T-helper 1 cell treated with Interleukin-12 subunit alpha and Interleukin-12 subunit beta and Interleukin-4 antibody, amounts not matched to agents 30 ng/mL and 1 ng/mL, for 36 hours (primary cell): ENCODE measurements at regions not wholly inside any gene's neighbourhood (a gene's known extent, or its start where the extent isn't known, plus 50 kb on each side); places are given as distances from the start of the nearest gene placed in this dataset.

Experiments used
- intact Hi-C: fragments of 100-400 bp; cut with micrococcal nuclease; formaldehyde crosslinking; loops from one replicate; pipeline ENCODE4 v1.15.1; 2024

DNA sequence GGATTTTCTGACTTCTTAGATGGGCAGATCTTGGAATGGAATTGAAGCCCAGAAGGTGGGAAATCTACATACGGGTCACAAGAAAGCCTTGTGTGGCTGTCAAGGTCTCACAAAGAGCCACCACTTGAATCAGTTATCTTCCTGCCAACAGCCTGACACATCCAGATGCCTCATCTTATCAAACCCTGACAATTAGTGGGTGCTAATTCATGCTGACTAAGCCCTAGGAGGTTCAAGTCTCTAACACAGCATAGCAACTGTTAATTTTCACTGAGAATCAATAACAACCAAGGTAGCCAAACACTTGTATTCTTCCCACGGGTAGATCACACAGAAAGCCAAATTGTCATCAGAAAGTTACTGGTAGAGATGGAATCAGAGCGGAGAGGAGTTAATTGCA lies 222.2 kb downstream of the TMEM167A start:
- intact Hi-C loops: no loop called here

DNA sequence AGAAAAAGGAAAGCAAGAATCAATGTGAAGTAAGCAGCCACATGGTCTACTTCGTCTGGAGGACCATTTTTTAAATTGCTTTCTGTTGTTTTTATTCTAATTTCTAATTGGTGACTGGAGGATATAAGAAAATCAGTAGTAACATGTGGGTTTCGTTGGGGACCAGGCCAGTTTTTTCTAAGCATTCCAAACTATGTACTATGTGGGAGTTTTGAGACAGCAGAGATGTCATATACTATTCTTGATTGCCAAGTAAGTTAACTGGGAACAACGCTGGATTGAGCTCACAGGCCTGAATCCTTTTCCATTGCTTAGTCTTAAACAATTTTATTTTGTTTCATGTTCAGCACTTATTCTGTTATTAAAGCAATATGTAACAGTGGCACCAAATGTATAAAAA lies 225.7 kb downstream of the TMEM167A start:
- intact Hi-C loops: no loop called here

GRCh38 chr5:82850393-82850792 lies 226.8 kb downstream of the TMEM167A start:
- intact Hi-C loops: no loop called here

DNA sequence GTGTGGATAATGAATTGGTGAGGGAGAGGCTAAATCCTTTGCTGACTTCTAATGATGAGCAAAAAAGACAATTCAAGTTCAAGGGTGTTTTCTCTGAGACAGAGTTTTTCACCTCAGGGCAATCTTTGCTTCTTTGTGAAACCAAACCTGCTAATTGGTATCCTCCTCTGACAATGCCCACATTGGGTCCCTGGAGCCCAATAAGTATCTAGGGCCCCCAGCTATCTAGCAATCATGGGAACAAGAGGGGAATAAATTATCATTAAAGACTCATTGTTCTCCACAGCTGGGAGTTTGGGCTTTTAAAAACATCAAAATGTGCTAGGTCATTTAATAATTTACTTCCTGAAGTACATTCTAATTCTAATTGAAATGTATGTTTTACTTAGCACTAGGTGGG lies 227.3 kb downstream of the TMEM167A start:
- intact Hi-C loops: no loop called here

DNA sequence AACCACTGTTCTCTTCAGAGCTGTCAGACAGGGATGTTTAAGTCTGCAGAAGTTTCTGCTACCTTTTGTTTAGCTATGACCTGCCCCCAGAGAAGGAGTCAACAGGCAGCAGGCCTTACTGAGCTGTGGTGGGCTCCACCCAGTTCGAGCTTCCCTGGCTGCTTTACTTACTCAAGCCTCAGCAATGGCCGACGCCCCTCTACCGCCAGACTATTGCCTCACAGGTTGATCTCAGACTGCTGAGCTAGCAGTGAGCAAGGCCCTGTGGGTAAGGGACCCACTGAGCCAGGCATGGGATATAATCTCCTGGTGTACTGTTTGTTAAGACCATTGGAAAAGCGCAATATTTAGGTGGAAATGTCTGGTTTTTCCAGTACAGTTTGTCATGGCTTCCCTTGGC lies 229.6 kb downstream of the TMEM167A start:
- intact Hi-C loops: no loop called here

DNA sequence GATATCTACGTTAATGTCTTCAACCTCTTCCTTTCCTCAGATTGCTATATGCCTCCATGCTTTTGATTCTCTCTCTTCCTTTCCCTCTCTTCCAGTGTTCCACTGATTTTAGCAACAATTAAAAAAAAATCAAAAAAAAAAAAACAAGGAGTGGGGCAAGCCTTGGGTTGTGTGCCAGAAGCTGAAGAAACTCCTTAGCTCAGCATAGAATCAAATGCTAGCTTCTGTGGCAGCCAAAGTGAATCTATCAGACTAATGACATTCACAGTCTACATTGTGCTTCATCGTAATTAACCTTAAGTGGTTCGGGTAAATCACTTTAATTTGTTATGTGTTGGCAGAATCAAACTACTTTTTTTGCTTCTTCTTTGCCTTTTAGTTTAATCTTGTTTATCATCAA lies 237.3 kb downstream of the TMEM167A start:
- intact Hi-C loops: no loop called here

- intact Hi-C loops: no loop called here
Observed at GRCh38 chr5:82835488-82835887, 241.7 kb downstream of the TMEM167A start.

DNA sequence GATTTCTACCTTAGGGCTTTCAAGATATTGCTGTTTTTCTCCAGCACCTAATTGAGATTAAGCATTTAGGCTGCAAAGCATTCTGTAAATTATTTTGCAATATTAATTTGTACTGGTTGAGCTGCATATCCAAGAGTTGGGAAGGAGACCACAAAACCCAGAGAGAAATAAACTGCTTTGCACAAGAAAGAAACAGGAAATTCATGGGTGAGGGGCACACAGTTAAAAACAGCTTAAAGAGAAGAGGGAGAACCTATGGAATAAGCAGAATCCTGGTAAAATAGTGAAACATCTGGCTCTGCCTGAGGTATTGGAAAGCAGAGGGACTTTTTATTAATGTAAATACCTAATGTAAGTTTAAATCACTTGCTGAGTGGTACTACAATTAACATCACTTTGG lies 243.0 kb downstream of the TMEM167A start:
- intact Hi-C loops: no loop called here

DNA sequence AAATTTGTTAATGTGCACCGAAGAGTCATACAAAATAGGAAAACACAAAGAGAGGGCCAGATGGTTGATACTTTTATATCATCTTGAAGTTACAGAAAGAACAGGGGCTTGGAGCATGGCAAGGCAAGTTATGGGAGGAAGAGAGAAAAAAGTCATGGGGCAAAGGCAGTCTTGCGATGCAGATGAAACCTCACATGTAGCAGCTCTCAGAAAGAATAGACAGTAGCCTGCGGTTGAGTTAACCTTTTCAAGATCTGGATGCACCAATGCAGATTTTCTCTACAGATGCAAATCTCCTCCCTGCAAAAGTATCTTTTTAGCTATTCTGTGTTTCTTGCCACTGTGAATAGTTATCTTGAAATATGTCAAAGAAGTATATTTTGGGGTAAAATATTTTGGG lies 243.9 kb downstream of the TMEM167A start:
- intact Hi-C loops: no loop called here

GRCh38 chr5:82832445-82832844 lies 244.7 kb downstream of the TMEM167A start:
- intact Hi-C loops: no loop called here

- intact Hi-C loops: no loop called here
Observed at GRCh38 chr5:82828211-82828610, 249.0 kb downstream of the TMEM167A start.

GRCh38 chr5:82827651-82828050 lies 249.5 kb downstream of the TMEM167A start:
- intact Hi-C loops: no loop called here

- intact Hi-C loops: no loop called here
Observed at GRCh38 chr5:82822634-82822927, 254.6 kb downstream of the TMEM167A start.

DNA sequence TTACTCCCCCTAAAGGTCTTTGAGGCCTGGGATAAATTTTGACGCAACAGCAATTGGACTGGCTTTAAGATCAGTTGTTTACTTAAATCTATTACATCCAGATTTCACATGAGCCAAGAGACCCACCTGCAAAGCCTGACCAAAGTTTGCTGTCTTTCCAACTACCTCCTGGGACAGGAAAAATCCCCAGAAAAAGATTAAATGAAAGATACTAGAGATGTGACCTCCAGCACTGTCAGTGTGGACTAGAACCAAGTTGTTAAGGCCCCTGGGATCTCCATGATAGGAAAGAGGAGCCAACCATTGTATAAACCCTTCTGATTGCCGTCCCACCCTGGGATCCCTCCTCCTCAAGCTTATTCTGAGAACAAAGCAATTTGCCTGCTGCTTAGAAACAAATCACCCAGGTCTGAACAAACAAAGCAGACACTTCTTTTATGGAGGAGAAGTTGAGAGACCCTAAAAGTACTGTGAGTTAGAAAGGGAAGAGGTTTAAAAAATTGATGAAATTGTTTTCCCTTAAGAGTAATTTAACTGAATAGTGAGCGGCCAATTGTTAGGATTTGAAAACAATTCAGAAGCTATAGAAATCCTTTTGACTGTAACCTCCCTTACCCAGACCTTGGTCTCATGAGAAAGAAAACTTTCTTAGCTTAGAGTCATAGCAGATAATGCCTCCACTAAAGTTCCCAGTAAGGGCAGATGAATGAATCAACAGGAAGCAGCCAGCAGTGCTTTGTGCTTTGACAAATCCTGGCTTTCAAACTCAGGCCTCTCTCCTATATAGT lies 255.2 kb downstream of the TMEM167A start:
- intact Hi-C loops: no loop called here

DNA sequence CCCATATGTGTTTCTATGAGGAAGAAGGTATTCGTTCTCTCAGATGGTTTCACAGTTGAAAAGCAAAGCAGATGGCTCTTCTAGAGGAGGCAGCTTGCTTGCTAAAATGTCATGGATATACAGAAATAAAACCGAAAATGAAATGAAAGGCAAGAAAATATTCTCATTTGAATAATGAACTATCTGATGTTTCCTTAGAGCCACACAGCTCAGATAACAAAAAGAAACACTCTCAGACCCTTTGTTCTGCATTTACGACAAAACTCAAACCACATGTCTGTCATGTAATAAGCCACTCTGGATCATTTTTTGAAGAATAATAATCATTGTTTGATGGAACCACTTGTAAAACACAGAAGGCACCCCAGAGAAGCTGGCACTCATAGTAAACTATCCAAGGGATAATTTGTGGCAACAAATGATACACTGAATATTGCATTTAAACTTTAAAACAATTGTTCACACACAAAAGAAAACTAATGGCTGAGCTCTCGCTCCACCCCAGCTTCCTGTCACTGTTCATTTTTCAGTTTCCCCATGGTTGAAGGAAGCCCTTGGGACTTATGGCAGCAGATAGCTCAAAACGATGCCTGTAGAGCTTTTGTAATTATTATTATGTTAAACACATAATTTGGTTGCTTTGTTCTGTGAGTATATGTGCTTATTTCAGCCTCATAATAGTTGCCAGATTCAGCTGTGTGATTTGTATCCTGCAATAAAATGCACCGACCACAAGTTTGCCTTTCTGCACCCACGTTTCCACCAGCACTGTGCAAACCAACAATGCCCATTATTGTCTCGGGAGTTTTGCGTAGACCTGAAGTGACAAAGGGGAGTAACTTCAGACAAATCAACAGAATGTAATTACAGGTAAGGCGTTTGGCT lies 256.0 kb downstream of the TMEM167A start:
- intact Hi-C loops: no loop called here

DNA sequence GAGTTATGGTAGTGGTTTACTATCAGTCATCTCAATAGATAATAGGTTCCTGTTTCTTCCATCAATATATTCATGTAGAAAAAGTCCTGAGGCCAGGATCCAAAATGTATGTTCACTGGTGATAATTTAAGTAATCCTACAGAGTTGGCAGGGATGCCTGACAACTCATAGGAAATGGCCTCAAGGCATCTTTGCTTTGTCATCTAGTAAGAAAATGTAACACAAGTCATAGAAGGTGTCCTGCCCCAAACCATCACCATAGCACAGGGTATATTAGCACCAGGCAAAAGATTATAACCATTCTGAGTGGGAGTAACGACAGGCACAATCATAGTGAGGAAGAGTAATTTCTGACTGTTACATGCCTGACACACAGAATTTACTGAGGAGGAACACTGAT lies 257.0 kb downstream of the TMEM167A start:
- intact Hi-C loops: no loop called here

GRCh38 chr5:82817897-82818676 lies 259.1 kb downstream of the TMEM167A start:
- intact Hi-C loops: no loop called here

DNA sequence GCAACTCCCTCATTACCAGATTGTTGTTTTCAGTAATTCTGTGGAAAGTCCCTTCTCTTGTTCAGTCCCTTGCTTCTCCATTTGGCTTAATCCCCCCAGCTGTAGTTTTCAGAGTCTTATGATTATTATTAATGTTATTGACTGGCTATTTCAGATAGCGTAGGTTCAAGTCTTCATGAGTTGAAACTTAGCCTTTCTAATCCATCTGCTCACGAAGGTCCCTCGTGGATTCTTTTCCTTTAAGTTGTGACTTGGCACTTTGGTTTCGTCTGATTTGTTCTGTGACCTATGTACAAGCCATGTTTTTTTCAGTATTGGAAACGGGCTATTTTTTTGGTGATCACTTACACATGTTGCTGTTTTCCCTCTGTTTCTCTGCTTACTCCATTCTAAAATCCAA lies 260.3 kb downstream of the TMEM167A start:
- intact Hi-C loops: no loop called here

DNA sequence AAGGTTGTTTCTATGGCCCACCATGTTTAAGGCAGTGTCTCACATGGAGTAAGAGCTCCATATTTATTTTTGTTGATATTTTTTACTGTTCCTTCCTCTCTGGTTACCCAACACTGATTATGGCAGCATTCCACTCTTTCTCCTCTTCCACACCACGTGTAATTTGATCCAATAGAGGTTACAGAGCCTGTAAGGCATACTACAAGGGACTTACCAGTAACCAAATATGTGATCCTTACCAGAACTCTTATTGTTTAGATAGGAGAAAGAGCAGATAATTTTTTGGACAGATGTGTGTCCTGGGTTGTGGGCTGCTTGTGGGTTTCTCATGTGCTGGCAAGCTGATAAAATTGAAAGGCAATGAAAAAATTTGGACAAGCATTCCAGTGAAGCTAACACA lies 261.3 kb downstream of the TMEM167A start:
- intact Hi-C loops: no loop called here

- intact Hi-C loops: no loop called here
Observed at GRCh38 chr5:82813861-82814260, 263.3 kb downstream of the TMEM167A start.

DNA sequence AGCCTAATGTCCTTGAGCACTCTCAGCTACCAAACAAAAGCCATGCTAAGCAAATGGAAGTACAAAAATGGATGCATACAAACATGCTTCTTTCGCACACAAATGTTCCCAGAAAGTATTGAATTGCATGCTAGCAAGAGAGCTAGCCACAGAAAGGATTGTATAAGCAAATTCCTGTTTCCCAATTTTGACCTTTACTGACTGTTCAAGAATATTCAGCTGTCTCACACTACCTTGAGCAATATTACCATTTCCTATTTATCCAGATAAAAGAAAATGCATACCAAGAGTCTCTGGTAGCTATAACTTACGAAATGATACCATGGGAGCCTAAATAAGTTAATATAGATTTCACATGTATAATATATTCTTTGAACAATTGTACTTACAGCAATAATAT lies 264.6 kb downstream of the TMEM167A start:
- intact Hi-C loops: no loop called here

- intact Hi-C loops: no loop called here
Observed at GRCh38 chr5:82811490-82811889, 265.7 kb downstream of the TMEM167A start.
